Esophagus muscularis mucosa (tissue), 4 donors: ENCODE measurements at regions not wholly inside any gene's neighbourhood (a gene's known extent, or its start where the extent isn't known, plus 50 kb on each side); places are given as distances from the start of the nearest gene placed in this dataset.
"Not testable (repeated sequence)": the region's sequence is repeated elsewhere in the genome, so short reads cannot be mapped to it uniquely, and the experiment has no call there.

Source experiments
- DNase-seq: peaks from one replicate; pipeline ENCODE4 v3.0.0-alpha.2; 2017; ENCODE audit errors: extremely low spot score
- H3K27ac ChIP-seq, 4 donors: fragments of 200-600 bp; sonication (generic); replicated peaks in 1 of 4; 1 replicate in 3 of 4; 2 replicates in 1 of 4; pipeline ENCODE4 v1.5.1; 2016 to 2019; ENCODE audit warnings: mild to moderate bottlenecking in 1 of 4
- H3K27me3 ChIP-seq, 4 donors: fragments of 200-600 bp; sonication (generic); one replicate each; pipeline versions ENCODE4 v1.5.1 to v1.6.0; 2016 to 2019
- H3K36me3 ChIP-seq, 4 donors: fragments of 200-600 bp; sonication (generic); one replicate each; pipeline ENCODE4 v1.5.1; 2016 to 2019
- H3K4me1 ChIP-seq, 4 donors: fragments of 200-600 bp; sonication (generic); one replicate each; pipeline ENCODE4 v1.5.1; 2016 to 2019
- H3K4me3 ChIP-seq, 4 donors: fragments of 200-600 bp; sonication (generic); 1 replicate in 2 of 4; 2 replicates in 2 of 4; pipeline ENCODE4 v1.5.1; 2016 to 2019; ENCODE audit warnings: mild to moderate bottlenecking in 4 of 4, moderate library complexity in 1 of 4
- H3K9me3 ChIP-seq, 4 donors: fragments of 200-600 bp; sonication (generic); 1 replicate in 3 of 4; 2 replicates in 1 of 4; pipeline ENCODE4 v1.5.1; 2016 to 2019
- EP300 ChIP-seq: sonication (generic); formaldehyde crosslinking; IDR thresholded peaks from one replicate; pipeline ENCODE4 v1.6.1; 2017; ENCODE audit warnings: antibody characterized with exemption
- POLR2A ChIP-seq: fragments of 450-650 bp; IDR thresholded peaks from one replicate; pipeline ENCODE4 v1.6.1; 2017; ENCODE audit warnings: antibody characterized with exemption, moderate library complexity, mild to moderate bottlenecking, low read depth
- POLR2AphosphoS5 ChIP-seq, 2 donors: sonication (generic); formaldehyde crosslinking; IDR thresholded peaks; one replicate each; pipeline ENCODE4 v1.6.1; 2017; ENCODE audit warnings: antibody characterized with exemption in 2 of 2
- WGBS: methylation state at CpG from one replicate; pipeline ENCODE4 v1.1.5; 2018; 5-methylcytosine and 5-hydroxymethylcytosine counted together
- intact Hi-C: fragments of 100-400 bp; cut with DNase I; formaldehyde crosslinking; loops from one replicate; pipeline ENCODE4 v1.15.1; 2023
- TF ChIP-seq, protein P1 (sequence below), 3 experiments: fragments of 200-600 bp in 2 of 3; fragments of 450-650 bp in 1 of 3; sonication (generic) in 2 of 3; IDR thresholded peaks; one replicate each; pipeline ENCODE4 v1.5.1; 2017 to 2019; ENCODE audit warnings: antibody characterized with exemption in 3 of 3, mild to moderate bottlenecking in 2 of 3, moderate library complexity in 1 of 3

DNA sequence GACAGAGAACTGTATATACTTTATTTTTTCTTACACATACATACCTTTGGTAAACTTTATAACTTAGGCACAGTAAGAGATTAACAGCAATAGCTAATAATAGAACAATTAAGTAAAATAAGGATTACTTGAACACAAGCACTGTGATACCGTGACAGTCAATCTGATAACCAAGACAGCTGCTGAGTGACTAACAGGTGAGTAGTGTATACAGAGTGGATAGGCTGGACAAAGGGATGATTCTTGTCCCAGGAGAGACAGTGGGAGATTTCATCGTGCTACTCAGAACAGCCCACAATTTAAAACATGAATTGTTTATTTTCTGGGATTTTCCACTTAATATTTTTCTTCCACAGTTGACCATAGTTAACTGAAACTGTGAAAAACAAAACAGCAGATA lies 411.8 kb downstream of the PPP1R2C start:
- Histone ChIP-seq H3K4me1 (no peaks in the 10 kb centered on the region), H3K9me3 (no peaks in the 10 kb centered on the region), H3K4me3 (no peak overlapping the region), H3K27me3 (peaks cover 0 to 3% (median 0%) of the 10 kb centered on the region in 4 donors), H3K36me3 (no peaks in the 10 kb centered on the region), H3K27ac (no peak overlapping the region)
- no peak for TF ChIP-seq POLR2A
- TF ChIP-seq, protein P1, sequence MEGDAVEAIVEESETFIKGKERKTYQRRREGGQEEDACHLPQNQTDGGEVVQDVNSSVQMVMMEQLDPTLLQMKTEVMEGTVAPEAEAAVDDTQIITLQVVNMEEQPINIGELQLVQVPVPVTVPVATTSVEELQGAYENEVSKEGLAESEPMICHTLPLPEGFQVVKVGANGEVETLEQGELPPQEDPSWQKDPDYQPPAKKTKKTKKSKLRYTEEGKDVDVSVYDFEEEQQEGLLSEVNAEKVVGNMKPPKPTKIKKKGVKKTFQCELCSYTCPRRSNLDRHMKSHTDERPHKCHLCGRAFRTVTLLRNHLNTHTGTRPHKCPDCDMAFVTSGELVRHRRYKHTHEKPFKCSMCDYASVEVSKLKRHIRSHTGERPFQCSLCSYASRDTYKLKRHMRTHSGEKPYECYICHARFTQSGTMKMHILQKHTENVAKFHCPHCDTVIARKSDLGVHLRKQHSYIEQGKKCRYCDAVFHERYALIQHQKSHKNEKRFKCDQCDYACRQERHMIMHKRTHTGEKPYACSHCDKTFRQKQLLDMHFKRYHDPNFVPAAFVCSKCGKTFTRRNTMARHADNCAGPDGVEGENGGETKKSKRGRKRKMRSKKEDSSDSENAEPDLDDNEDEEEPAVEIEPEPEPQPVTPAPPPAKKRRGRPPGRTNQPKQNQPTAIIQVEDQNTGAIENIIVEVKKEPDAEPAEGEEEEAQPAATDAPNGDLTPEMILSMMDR (IDR thresholded peaks at IDR 0.05) = no peak
- no peak for TF ChIP-seq EP300
- TF ChIP-seq POLR2AphosphoS5 (IDR thresholded peaks at IDR 0.05) = no peak
- 53% methylated on average over 2 of the region's 2 CpGs for WGBS
- DNase-seq = no peak
- intact Hi-C loops = no loop called here

DNA sequence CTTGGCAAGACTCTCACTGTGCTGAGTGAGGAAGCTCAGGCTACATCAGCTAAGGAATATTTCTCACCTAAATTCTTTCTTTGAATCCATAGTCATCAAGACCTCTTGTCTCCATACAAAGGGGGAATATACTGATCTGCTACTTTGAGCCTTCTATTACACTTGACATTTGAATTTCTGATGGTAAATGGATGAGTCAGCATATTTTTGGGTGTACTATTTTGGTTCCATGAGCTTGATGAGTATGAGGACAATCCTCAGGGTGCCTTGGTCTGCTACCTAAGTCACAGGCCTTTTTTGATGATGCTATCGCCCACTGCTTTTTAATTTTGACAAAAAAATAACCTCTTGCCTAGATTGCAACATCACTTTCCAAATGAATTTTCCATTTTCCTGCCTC lies 415.7 kb downstream of the PPP1R2C start:
- Histone ChIP-seq H3K9me3 (no peaks in the 10 kb centered on the region), H3K4me3 (no peak overlapping the region), H3K4me1 (no peaks in the 10 kb centered on the region), H3K27ac (no peak overlapping the region), H3K27me3 (peaks cover 0 to 3% (median 0%) of the 10 kb centered on the region in 4 donors), H3K36me3 (no peaks in the 10 kb centered on the region)
- 77% methylated on average over 1 of the region's 1 CpG for WGBS
- TF ChIP-seq EP300 (no peak), POLR2AphosphoS5 (IDR thresholded peaks at IDR 0.05) (no peak), POLR2A (no peak)
- TF ChIP-seq, protein P1 (IDR thresholded peaks at IDR 0.05) = no peak
- intact Hi-C loops = no loop called here
- no peak for DNase-seq

DNA sequence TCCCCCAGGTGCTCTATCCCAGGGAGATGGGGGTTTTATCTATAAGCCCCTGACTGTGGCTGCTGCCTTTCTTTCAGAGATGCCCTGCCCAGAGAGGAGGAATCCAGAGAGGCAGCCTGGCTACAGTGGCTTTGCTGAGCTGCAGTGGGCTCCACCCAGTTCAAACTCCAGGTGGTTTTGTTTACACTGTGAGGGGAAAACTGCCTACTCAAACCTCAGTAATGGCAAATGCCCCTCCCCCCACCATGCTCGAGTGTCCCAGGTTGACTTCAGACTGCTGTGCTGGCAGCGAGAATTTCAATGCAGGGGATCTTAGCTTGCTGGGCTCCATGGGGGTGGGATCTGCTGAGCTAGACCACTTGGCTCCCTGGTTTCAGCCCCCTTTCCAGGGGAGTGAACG lies 419.6 kb upstream of the CASK start:
- H3K27me3 ChIP-seq, H3K27ac ChIP-seq, H3K36me3 ChIP-seq, H3K9me3 ChIP-seq, H3K4me3 ChIP-seq, DNase-seq, intact Hi-C loops, H3K4me1 ChIP-seq: not testable (repeated sequence)
- no CpG with 5 or more reads among the region's 3 CpGs for WGBS
